Muscle of arm (tissue), 1 donor: ENCODE measurements at regions not wholly inside any gene's neighbourhood (a gene's known extent, or its start where the extent isn't known, plus 50 kb on each side); places are given as distances from the start of the nearest gene placed in this dataset.

Experiments used
- DNase-seq: peaks from one replicate; pipeline ENCODE4 v3.0.0-alpha.2; 2013

GRCh38 chr18:11553098-11553940 lies 56.1 kb upstream of the SLC35G4 start:
- peak; percentile 75 for DNase-seq

GRCh38 chr18:11548916-11549551 lies 60.4 kb upstream of the SLC35G4 start:
- DNase-seq, result peak; percentile 68

GRCh38 chr18:11548396-11548795 lies 61.0 kb upstream of the SLC35G4 start:
- DNase-seq, result peak; percentile 35

- DNase-seq, result no peak
Observed at GRCh38 chr18:11544060-11544633, 65.2 kb upstream of the SLC35G4 start.

- DNase-seq, result no peak
Observed at GRCh38 chr18:11541179-11541578, 68.2 kb upstream of the SLC35G4 start.

GRCh38 chr18:11533942-11534496 lies 75.4 kb upstream of the SLC35G4 start:
- DNase-seq, result no peak

GRCh38 chr18:11533513-11533890 lies 75.9 kb upstream of the SLC35G4 start:
- DNase-seq, result no peak

- no peak for DNase-seq
Observed at GRCh38 chr18:11532758-11533512, 76.5 kb upstream of the SLC35G4 start.

- DNase-seq, result no peak
Observed at GRCh38 chr18:11529081-11529480, 80.3 kb upstream of the SLC35G4 start.

GRCh38 chr18:11526675-11527074 lies 82.7 kb upstream of the SLC35G4 start:
- no peak for DNase-seq

- no peak for DNase-seq
Observed at GRCh38 chr18:11523804-11524203, 85.6 kb upstream of the SLC35G4 start.

GRCh38 chr18:11522992-11523391 lies 86.4 kb upstream of the SLC35G4 start:
- DNase-seq, result no peak

- no peak for DNase-seq
Observed at GRCh38 chr18:11521853-11522252, 87.5 kb upstream of the SLC35G4 start.

- no peak for DNase-seq
Observed at GRCh38 chr18:11520536-11520935, 88.9 kb upstream of the SLC35G4 start.

- no peak for DNase-seq
Observed at GRCh38 chr18:11518788-11519685, 90.4 kb upstream of the SLC35G4 start.

- no peak for DNase-seq
Observed at GRCh38 chr18:11517704-11518103, 91.7 kb upstream of the SLC35G4 start.

- peak; percentile 94 for DNase-seq
Observed at GRCh38 chr18:11516751-11517503, 92.5 kb upstream of the SLC35G4 start.

GRCh38 chr18:11514267-11514666 lies 95.1 kb upstream of the SLC35G4 start:
- no peak for DNase-seq

GRCh38 chr18:11512096-11513025 lies 97.0 kb upstream of the SLC35G4 start:
- DNase-seq, result no peak
